ENCODE measurements at regions not wholly inside any gene's neighbourhood (a gene's known extent, or its start where the extent isn't known, plus 50 kb on each side); places are given as distances from the start of the nearest gene placed in this dataset.

GRCh38 chr6:16966791-16967469, 134.9 kb upstream of the STMND1 start:
- no peak for DNase-seq (ENCODE audit: low read depth in 1 of 2, low spot score in 1 of 2)
- TF ChIP-seq JUND (IDR thresholded peaks at IDR 0.05; ENCODE audit: low read depth): no peak
- in situ Hi-C loops (cut with HindIII; ENCODE audit: low pct_unique_long_range_greater_than_20kb, low sequenced_read_pairs): no loop called here

- no peak for TF ChIP-seq JUND (IDR thresholded peaks at IDR 0.05; ENCODE audit: low read depth)
- no peak for DNase-seq (ENCODE audit: low read depth in 1 of 2, low spot score in 1 of 2)
- in situ Hi-C loops (cut with HindIII; ENCODE audit: low pct_unique_long_range_greater_than_20kb, low sequenced_read_pairs): no loop called here
These were observed 136.2 kb upstream of the STMND1 start for GRCh38 chr6:16965689-16966088.

- peak; percentile 42 to 76 for DNase-seq (ENCODE audit: low read depth in 1 of 2, low spot score in 1 of 2)
- in situ Hi-C loops (cut with HindIII; ENCODE audit: low pct_unique_long_range_greater_than_20kb, low sequenced_read_pairs): no loop called here
- TF ChIP-seq JUND (IDR thresholded peaks at IDR 0.05; ENCODE audit: low read depth): no peak
These were observed 137.0 kb upstream of the STMND1 start for GRCh38 chr6:16964553-16965499.

- in situ Hi-C loops (cut with HindIII; ENCODE audit: low pct_unique_long_range_greater_than_20kb, low sequenced_read_pairs): no loop called here
- TF ChIP-seq JUND (IDR thresholded peaks at IDR 0.05; ENCODE audit: low read depth): no peak
- DNase-seq (ENCODE audit: low read depth in 1 of 2, low spot score in 1 of 2): no peak
These were observed 140.3 kb upstream of the STMND1 start for GRCh38 chr6:16961577-16961976.

GRCh38 chr6:16959789-16960188, 142.1 kb upstream of the STMND1 start:
- no peak for DNase-seq (ENCODE audit: low read depth in 1 of 2, low spot score in 1 of 2)
- in situ Hi-C loops (cut with HindIII; ENCODE audit: low pct_unique_long_range_greater_than_20kb, low sequenced_read_pairs): no loop called here
- no peak for TF ChIP-seq JUND (IDR thresholded peaks at IDR 0.05; ENCODE audit: low read depth)

- no peak for DNase-seq (ENCODE audit: low read depth in 1 of 2, low spot score in 1 of 2)
- TF ChIP-seq JUND (IDR thresholded peaks at IDR 0.05; ENCODE audit: low read depth): no peak
- in situ Hi-C loops (cut with HindIII; ENCODE audit: low pct_unique_long_range_greater_than_20kb, low sequenced_read_pairs): no loop called here
These were observed 145.5 kb upstream of the STMND1 start for GRCh38 chr6:16956361-16956760.

GRCh38 chr6:16955899-16956298, 146.0 kb upstream of the STMND1 start:
- in situ Hi-C loops (cut with HindIII; ENCODE audit: low pct_unique_long_range_greater_than_20kb, low sequenced_read_pairs): no loop called here
- DNase-seq (ENCODE audit: low read depth in 1 of 2, low spot score in 1 of 2): no peak
- no peak for TF ChIP-seq JUND (IDR thresholded peaks at IDR 0.05; ENCODE audit: low read depth)

GRCh38 chr6:16953905-16954304, 147.9 kb upstream of the STMND1 start:
- TF ChIP-seq JUND (IDR thresholded peaks at IDR 0.05; ENCODE audit: low read depth): no peak
- DNase-seq (ENCODE audit: low read depth in 1 of 2, low spot score in 1 of 2): no peak
- in situ Hi-C loops (cut with HindIII; ENCODE audit: low pct_unique_long_range_greater_than_20kb, low sequenced_read_pairs): no loop called here

- in situ Hi-C loops (cut with HindIII; ENCODE audit: low pct_unique_long_range_greater_than_20kb, low sequenced_read_pairs): no loop called here
- no peak for TF ChIP-seq JUND (IDR thresholded peaks at IDR 0.05; ENCODE audit: low read depth)
- DNase-seq (ENCODE audit: low read depth in 1 of 2, low spot score in 1 of 2): no peak
These were observed 148.4 kb upstream of the STMND1 start for GRCh38 chr6:16953446-16953845.

GRCh38 chr6:16950825-16951495, 150.9 kb upstream of the STMND1 start:
- no peak for TF ChIP-seq JUND (IDR thresholded peaks at IDR 0.05; ENCODE audit: low read depth)
- no peak for DNase-seq (ENCODE audit: low read depth in 1 of 2, low spot score in 1 of 2)
- in situ Hi-C loops (cut with HindIII; ENCODE audit: low pct_unique_long_range_greater_than_20kb, low sequenced_read_pairs): no loop called here

- no peak for DNase-seq (ENCODE audit: low read depth in 1 of 2, low spot score in 1 of 2)
- no peak for TF ChIP-seq JUND (IDR thresholded peaks at IDR 0.05; ENCODE audit: low read depth)
- in situ Hi-C loops (cut with HindIII; ENCODE audit: low pct_unique_long_range_greater_than_20kb, low sequenced_read_pairs): no loop called here
These were observed 151.5 kb upstream of the STMND1 start for GRCh38 chr6:16950302-16950701.

- TF ChIP-seq JUND (IDR thresholded peaks at IDR 0.05; ENCODE audit: low read depth): no peak
- DNase-seq (ENCODE audit: low read depth in 1 of 2, low spot score in 1 of 2): no peak
- in situ Hi-C loops (cut with HindIII; ENCODE audit: low pct_unique_long_range_greater_than_20kb, low sequenced_read_pairs): no loop called here
These were observed 152.1 kb upstream of the STMND1 start for GRCh38 chr6:16949716-16950115.

GRCh38 chr6:16948396-16948795, 153.5 kb upstream of the STMND1 start:
- DNase-seq (ENCODE audit: low read depth in 1 of 2, low spot score in 1 of 2): no peak
- in situ Hi-C loops (cut with HindIII; ENCODE audit: low pct_unique_long_range_greater_than_20kb, low sequenced_read_pairs): no loop called here
- no peak for TF ChIP-seq JUND (IDR thresholded peaks at IDR 0.05; ENCODE audit: low read depth)
